ENCODE measurements at regions not wholly inside any gene's neighbourhood (a gene's known extent, or its start where the extent isn't known, plus 50 kb on each side); places are given as distances from the start of the nearest gene placed in this dataset.
"Not testable (repeated sequence)": the region's sequence is repeated elsewhere in the genome, so short reads cannot be mapped to it uniquely, and the experiment has no call there.

GRCh38 chr2:5019324-5019723 is 672.9 kb upstream of the SOX11 start:
- 90 to 100% methylated on average over 3 to 4 of the region's 5 CpGs for WGBS, 2 experiments (ENCODE audit: insufficient coverage in 2 of 2)

GRCh38 chr2:5020116-5020875 is 671.9 kb upstream of the SOX11 start:
- H3K27ac ChIP-seq (ENCODE audit: low read depth, low read length, severe bottlenecking) = no peak overlapping the region
- 77 to 100% methylated on average over 3 to 7 of the region's 8 CpGs for WGBS, 2 experiments (ENCODE audit: insufficient coverage in 2 of 2)
- no peaks in the 10 kb centered on the region for H3K36me3 ChIP-seq (ENCODE audit: control insufficient read depth, insufficient read depth, low read length)
- H3K9me3 ChIP-seq (ENCODE audit: control insufficient read depth, low read length) = peaks cover 14% of the 10 kb centered on the region
- no peaks in the 10 kb centered on the region for H3K4me1 ChIP-seq (ENCODE audit: control insufficient read depth, insufficient read depth, low read length, poor library complexity, severe bottlenecking)
- no peak overlapping the region for H3K4me3 ChIP-seq (ENCODE audit: extremely low read depth, insufficient read depth, low read length, poor library complexity, severe bottlenecking)

More at GRCh38 chr2:5019324-5019723, 672.9 kb upstream of the SOX11 start:
- peaks cover 14% of the 10 kb centered on the region for H3K9me3 ChIP-seq (ENCODE audit: control insufficient read depth, low read length)
- H3K4me1 ChIP-seq (ENCODE audit: control insufficient read depth, insufficient read depth, low read length, poor library complexity, severe bottlenecking) = no peaks in the 10 kb centered on the region
- no peak overlapping the region for H3K27ac ChIP-seq (ENCODE audit: low read depth, low read length, severe bottlenecking)
- no peaks in the 10 kb centered on the region for H3K36me3 ChIP-seq (ENCODE audit: control insufficient read depth, insufficient read depth, low read length)
- H3K4me3 ChIP-seq (ENCODE audit: extremely low read depth, insufficient read depth, low read length, poor library complexity, severe bottlenecking) = no peak overlapping the region

GRCh38 chr2:5021136-5021535 is 671.0 kb upstream of the SOX11 start:
- no peaks in the 10 kb centered on the region for H3K4me1 ChIP-seq (ENCODE audit: control insufficient read depth, insufficient read depth, low read length, poor library complexity, severe bottlenecking)
- H3K36me3 ChIP-seq (ENCODE audit: control insufficient read depth, insufficient read depth, low read length) = no peaks in the 10 kb centered on the region
- WGBS, 2 experiments (ENCODE audit: insufficient coverage in 2 of 2) = 89 to 94% methylated on average over 2 of the region's 2 CpGs
- no peak overlapping the region for H3K4me3 ChIP-seq (ENCODE audit: extremely low read depth, insufficient read depth, low read length, poor library complexity, severe bottlenecking)
- H3K9me3 ChIP-seq (ENCODE audit: control insufficient read depth, low read length) = peaks cover 14% of the 10 kb centered on the region
- no peak overlapping the region for H3K27ac ChIP-seq (ENCODE audit: low read depth, low read length, severe bottlenecking)

- peaks cover 14% of the 10 kb centered on the region for H3K9me3 ChIP-seq (ENCODE audit: control insufficient read depth, low read length)
- WGBS, 2 experiments (ENCODE audit: insufficient coverage in 2 of 2) = 91 to 93% methylated on average over 3 of the region's 3 CpGs
- no peak overlapping the region for H3K27ac ChIP-seq (ENCODE audit: low read depth, low read length, severe bottlenecking)
- no peak overlapping the region for H3K4me3 ChIP-seq (ENCODE audit: extremely low read depth, insufficient read depth, low read length, poor library complexity, severe bottlenecking)
- no peaks in the 10 kb centered on the region for H3K4me1 ChIP-seq (ENCODE audit: control insufficient read depth, insufficient read depth, low read length, poor library complexity, severe bottlenecking)
- H3K36me3 ChIP-seq (ENCODE audit: control insufficient read depth, insufficient read depth, low read length) = no peaks in the 10 kb centered on the region
Observed at GRCh38 chr2:5022061-5022460, 670.1 kb upstream of the SOX11 start.

GRCh38 chr2:5022708-5023635 is 669.2 kb upstream of the SOX11 start:
- H3K27ac ChIP-seq (ENCODE audit: low read depth, low read length, severe bottlenecking); H3K36me3 ChIP-seq (ENCODE audit: control insufficient read depth, insufficient read depth, low read length); H3K4me1 ChIP-seq (ENCODE audit: control insufficient read depth, insufficient read depth, low read length, poor library complexity, severe bottlenecking); H3K4me3 ChIP-seq (ENCODE audit: extremely low read depth, insufficient read depth, low read length, poor library complexity, severe bottlenecking): not testable (repeated sequence)
- peaks cover 14% of the 10 kb centered on the region for H3K9me3 ChIP-seq (ENCODE audit: control insufficient read depth, low read length)

GRCh38 chr2:5026571-5027234 is 665.5 kb upstream of the SOX11 start:
- H3K36me3 ChIP-seq (ENCODE audit: control insufficient read depth, insufficient read depth, low read length) = no peaks in the 10 kb centered on the region
- peaks cover 14% of the 10 kb centered on the region for H3K9me3 ChIP-seq (ENCODE audit: control insufficient read depth, low read length)
- no peaks in the 10 kb centered on the region for H3K4me1 ChIP-seq (ENCODE audit: control insufficient read depth, insufficient read depth, low read length, poor library complexity, severe bottlenecking)
- no peak overlapping the region for H3K4me3 ChIP-seq (ENCODE audit: extremely low read depth, insufficient read depth, low read length, poor library complexity, severe bottlenecking)
- WGBS, 2 experiments (ENCODE audit: insufficient coverage in 2 of 2) = 93 to 94% methylated on average over 8 to 9 of the region's 9 CpGs
- no peak overlapping the region for H3K27ac ChIP-seq (ENCODE audit: low read depth, low read length, severe bottlenecking)

- H3K36me3 ChIP-seq (ENCODE audit: control insufficient read depth, insufficient read depth, low read length) = no peaks in the 10 kb centered on the region
- no peak overlapping the region for H3K27ac ChIP-seq (ENCODE audit: low read depth, low read length, severe bottlenecking)
- WGBS, 2 experiments (ENCODE audit: insufficient coverage in 2 of 2) = 91 to 98% methylated on average over 5 to 6 of the region's 6 CpGs
- no peaks in the 10 kb centered on the region for H3K4me1 ChIP-seq (ENCODE audit: control insufficient read depth, insufficient read depth, low read length, poor library complexity, severe bottlenecking)
- H3K9me3 ChIP-seq (ENCODE audit: control insufficient read depth, low read length) = no peaks in the 10 kb centered on the region
- H3K4me3 ChIP-seq (ENCODE audit: extremely low read depth, insufficient read depth, low read length, poor library complexity, severe bottlenecking) = no peak overlapping the region
Observed at GRCh38 chr2:5035057-5035488, 657.1 kb upstream of the SOX11 start.

- Histone ChIP-seq H3K4me3 (ENCODE audit: extremely low read depth, insufficient read depth, low read length, poor library complexity, severe bottlenecking) (no peak overlapping the region), H3K9me3 (ENCODE audit: control insufficient read depth, low read length) (no peaks in the 10 kb centered on the region), H3K27ac (ENCODE audit: low read depth, low read length, severe bottlenecking) (no peak overlapping the region), H3K36me3 (ENCODE audit: control insufficient read depth, insufficient read depth, low read length) (no peaks in the 10 kb centered on the region), H3K4me1 (ENCODE audit: control insufficient read depth, insufficient read depth, low read length, poor library complexity, severe bottlenecking) (no peaks in the 10 kb centered on the region)
- 88 to 92% methylated on average over 1 to 3 of the region's 4 CpGs for WGBS, 2 experiments (ENCODE audit: insufficient coverage in 2 of 2)
Observed at GRCh38 chr2:5036256-5036655, 655.9 kb upstream of the SOX11 start.

- no peaks in the 10 kb centered on the region for H3K4me1 ChIP-seq (ENCODE audit: control insufficient read depth, insufficient read depth, low read length, poor library complexity, severe bottlenecking)
- H3K4me3 ChIP-seq (ENCODE audit: extremely low read depth, insufficient read depth, low read length, poor library complexity, severe bottlenecking) = no peak overlapping the region
- no peaks in the 10 kb centered on the region for H3K9me3 ChIP-seq (ENCODE audit: control insufficient read depth, low read length)
- H3K27ac ChIP-seq (ENCODE audit: low read depth, low read length, severe bottlenecking) = no peak overlapping the region
- 94 to 95% methylated on average over 2 to 3 of the region's 6 CpGs for WGBS, 2 experiments (ENCODE audit: insufficient coverage in 2 of 2)
- H3K36me3 ChIP-seq (ENCODE audit: control insufficient read depth, insufficient read depth, low read length) = no peaks in the 10 kb centered on the region
Observed at GRCh38 chr2:5039241-5039975, 652.8 kb upstream of the SOX11 start.

- 88 to 89% methylated on average over 2 to 3 of the region's 3 CpGs for WGBS, 2 experiments (ENCODE audit: insufficient coverage in 2 of 2)
- H3K4me1 ChIP-seq (ENCODE audit: control insufficient read depth, insufficient read depth, low read length, poor library complexity, severe bottlenecking) = no peaks in the 10 kb centered on the region
- no peaks in the 10 kb centered on the region for H3K36me3 ChIP-seq (ENCODE audit: control insufficient read depth, insufficient read depth, low read length)
- H3K4me3 ChIP-seq (ENCODE audit: extremely low read depth, insufficient read depth, low read length, poor library complexity, severe bottlenecking) = no peak overlapping the region
- H3K27ac ChIP-seq (ENCODE audit: low read depth, low read length, severe bottlenecking) = no peak overlapping the region
- H3K9me3 ChIP-seq (ENCODE audit: control insufficient read depth, low read length) = no peaks in the 10 kb centered on the region
Observed at GRCh38 chr2:5040571-5040970, 651.6 kb upstream of the SOX11 start.
